PC-9 (cell line): ENCODE measurements at regions not wholly inside any gene's neighbourhood (a gene's known extent, or its start where the extent isn't known, plus 50 kb on each side); places are given as distances from the start of the nearest gene placed in this dataset.

Experiments
- EZH2 ChIP-seq: fragments of 200-600 bp; sonication (generic); IDR thresholded peaks from 2 replicates; pipeline ENCODE4 v1.8.0; 2017; ENCODE audit warnings: antibody characterized with exemption, low read depth
- TF ChIP-seq, protein P1 (sequence below): fragments of 200-600 bp; sonication (generic); conservative IDR thresholded peaks from 2 replicates; pipeline ENCODE4 v1.6.1; 2017; ENCODE audit warnings: mixed run types, antibody characterized with exemption, mild to moderate bottlenecking, moderate library complexity

DNA sequence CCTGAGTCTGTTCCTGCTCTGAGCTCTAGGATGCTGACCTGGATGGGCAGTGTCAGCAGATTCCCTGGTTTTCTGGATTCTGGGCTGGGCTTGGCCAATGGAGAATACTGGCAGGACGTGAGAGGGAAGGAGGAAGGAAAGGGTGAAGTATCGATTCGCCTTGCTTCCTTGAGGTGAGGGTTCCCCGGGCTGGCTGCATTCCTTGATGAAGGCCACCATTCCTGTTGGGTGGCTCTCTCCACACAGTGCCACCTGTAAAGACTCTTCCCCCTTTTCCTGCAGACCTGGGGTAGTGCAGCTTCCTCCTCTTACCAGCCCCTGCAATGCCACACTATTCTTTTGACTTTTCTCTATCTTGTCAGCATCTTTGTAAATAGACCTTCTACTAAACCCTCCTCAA, 58.1 kb upstream of the TANC2 start:
- TF ChIP-seq, protein P1, sequence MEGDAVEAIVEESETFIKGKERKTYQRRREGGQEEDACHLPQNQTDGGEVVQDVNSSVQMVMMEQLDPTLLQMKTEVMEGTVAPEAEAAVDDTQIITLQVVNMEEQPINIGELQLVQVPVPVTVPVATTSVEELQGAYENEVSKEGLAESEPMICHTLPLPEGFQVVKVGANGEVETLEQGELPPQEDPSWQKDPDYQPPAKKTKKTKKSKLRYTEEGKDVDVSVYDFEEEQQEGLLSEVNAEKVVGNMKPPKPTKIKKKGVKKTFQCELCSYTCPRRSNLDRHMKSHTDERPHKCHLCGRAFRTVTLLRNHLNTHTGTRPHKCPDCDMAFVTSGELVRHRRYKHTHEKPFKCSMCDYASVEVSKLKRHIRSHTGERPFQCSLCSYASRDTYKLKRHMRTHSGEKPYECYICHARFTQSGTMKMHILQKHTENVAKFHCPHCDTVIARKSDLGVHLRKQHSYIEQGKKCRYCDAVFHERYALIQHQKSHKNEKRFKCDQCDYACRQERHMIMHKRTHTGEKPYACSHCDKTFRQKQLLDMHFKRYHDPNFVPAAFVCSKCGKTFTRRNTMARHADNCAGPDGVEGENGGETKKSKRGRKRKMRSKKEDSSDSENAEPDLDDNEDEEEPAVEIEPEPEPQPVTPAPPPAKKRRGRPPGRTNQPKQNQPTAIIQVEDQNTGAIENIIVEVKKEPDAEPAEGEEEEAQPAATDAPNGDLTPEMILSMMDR = no peak
- no peak for TF ChIP-seq EZH2
